Heart left ventricle (tissue), 16 donors: ENCODE measurements at regions not wholly inside any gene's neighbourhood (a gene's known extent, or its start where the extent isn't known, plus 50 kb on each side); places are given as distances from the start of the nearest gene placed in this dataset.

Source experiments
- ATAC-seq, 4 donors: fragments of 200-7000 bp; cut with Tn5 transposase; one replicate each; pipeline ENCODE4 v1.9.1; 2020 to 2022; ENCODE audit warnings: moderate library complexity in 4 of 4, mild to moderate bottlenecking in 3 of 4, moderate number of reproducible peaks in 1 of 4
- DNase-seq, 5 donors: peaks; one replicate each; pipeline ENCODE4 v3.0.0-alpha.2; 2020
- H3K27ac ChIP-seq, 12 donors: fragments of 200-600 bp; sonication (generic) in 4 of 12; one replicate each; pipeline versions ENCODE4 v1.5.0 to v1.8.0; 2016 to 2022; ENCODE audit warnings: mild to moderate bottlenecking in 2 of 12
- H3K27me3 ChIP-seq, 9 donors: fragments of 200-600 bp; sonication (generic) in 2 of 9; one replicate each; pipeline versions ENCODE4 v1.5.1 to v1.8.0; 2016 to 2022; ENCODE audit warnings: mild to moderate bottlenecking in 3 of 9
- H3K36me3 ChIP-seq, 9 donors: fragments of 200-600 bp; sonication (generic) in 2 of 9; one replicate each; pipeline versions ENCODE4 v1.5.0 to v1.8.0; 2018 to 2022; ENCODE audit warnings: mild to moderate bottlenecking in 2 of 9
- H3K4me1 ChIP-seq, 12 donors: fragments of 200-600 bp; sonication (generic) in 4 of 12; one replicate each; pipeline versions ENCODE4 v1.5.0 to v1.8.0; 2016 to 2022; ENCODE audit warnings: mild to moderate bottlenecking in 3 of 12
- H3K4me3 ChIP-seq, 12 donors: fragments of 200-600 bp; sonication (generic) in 4 of 12; one replicate each; pipeline versions ENCODE4 v1.5.0 to v1.8.0; 2017 to 2022; ENCODE audit warnings: mild to moderate bottlenecking in 9 of 12, moderate library complexity in 4 of 12
- H3K9me3 ChIP-seq, 12 donors: fragments of 200-600 bp; sonication (generic) in 4 of 12; one replicate each; pipeline versions ENCODE4 v1.5.0 to v1.8.0; 2016 to 2022; ENCODE audit warnings: mild to moderate bottlenecking in 1 of 12
- POLR2A ChIP-seq, 2 donors: fragments of 450-650 bp; IDR thresholded peaks; one replicate each; pipeline ENCODE4 v1.6.1; 2017; ENCODE audit warnings: antibody characterized with exemption in 2 of 2, mild to moderate bottlenecking in 2 of 2, moderate library complexity in 2 of 2
- WGBS, 4 donors: extraction: QIAGEN DNeasy Blood & Tissue Kit in 2 of 4; methylation state at CpG; one replicate each; pipeline versions ENCODE4 v1.1.5 to v1.1.7; 2013 to 2018; 5-methylcytosine and 5-hydroxymethylcytosine counted together
- intact Hi-C, 10 donors: fragments of 100-400 bp; cut with DNase I; formaldehyde crosslinking; loops; one replicate each; pipeline versions ENCODE4 v1.11.1 to v1.14.2; 2022
- TF ChIP-seq, protein P1 (sequence below), 12 donors: fragments of 200-600 bp; sonication (generic) in 4 of 12; IDR thresholded peaks; one replicate each; pipeline versions ENCODE4 v1.5.0 to v1.8.0; 2018 to 2022; ENCODE audit warnings: antibody characterized with exemption in 12 of 12, mild to moderate bottlenecking in 5 of 12
- donor health status: ischemic (EF 13 %, LVEDD 7.1; RV severe dilation, severe dysfunction).
- donor health status: healthy with polysubstance abuse.
- donor health status: DM: no; HTN: yes; CAD: no.
- donor health status: DM: no; HTN: no; CAD: no.
- donor health status: ischemic (EF 25% LVEDD 6.9; RV normal size, moderate dysfunction).
- donor health status: ischemic (EF 25% LVEDD 5.7; RV mildly dilated, moderate dysfunction).
- donor health status: healthy.
- donor health status: DM: yes; HTN: yes; CAD: no.
- donor health status: ischemic (EF 35%, LVEDD 5.7; RV mildly dilated, moderate dysfunction).
- donor health status: nonischemic (EF 11% LVEDD 7.7; RV severe dilation, severe dysfunction).
- donor health status: DM: yes; HTN: yes; CAD: no.
- donor health status: PGD.
- donor health status: ischemic (EF 29% LVEDD 5.4; RV normal size, mild dysfunction).
- donor health status: nonischemic (EF 23%, LVEDD 6.1; RV moderate dilation, normal function).

DNA sequence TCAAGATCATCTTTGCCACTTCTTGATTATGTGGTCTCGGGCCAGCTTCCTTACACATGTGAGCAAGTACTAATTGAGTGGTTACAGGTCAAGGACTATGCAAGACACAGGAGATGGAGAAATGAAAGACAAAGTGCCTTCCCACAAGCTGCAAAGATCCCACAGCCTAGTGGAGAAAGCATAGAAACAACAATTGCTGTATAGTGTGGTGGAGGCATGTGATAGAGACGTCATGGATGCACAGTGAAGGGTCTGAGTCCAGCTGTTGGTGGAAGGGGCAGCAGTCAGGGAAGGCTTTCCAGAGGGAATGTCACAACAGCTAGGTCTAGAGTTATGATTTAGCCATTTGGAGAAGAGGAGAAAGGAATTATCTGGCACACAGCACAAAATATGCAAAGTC is 210.6 kb downstream of the KDR start:
- no peaks in the 10 kb centered on the region for H3K27me3 ChIP-seq
- ATAC-seq, result no peak
- WGBS, 4 donors, result 78 to 84% (median 82%) methylated on average over 2 of the region's 2 CpGs
- DNase-seq, result no peak
- intact Hi-C loops, result no loop called here
- TF ChIP-seq, protein P1, sequence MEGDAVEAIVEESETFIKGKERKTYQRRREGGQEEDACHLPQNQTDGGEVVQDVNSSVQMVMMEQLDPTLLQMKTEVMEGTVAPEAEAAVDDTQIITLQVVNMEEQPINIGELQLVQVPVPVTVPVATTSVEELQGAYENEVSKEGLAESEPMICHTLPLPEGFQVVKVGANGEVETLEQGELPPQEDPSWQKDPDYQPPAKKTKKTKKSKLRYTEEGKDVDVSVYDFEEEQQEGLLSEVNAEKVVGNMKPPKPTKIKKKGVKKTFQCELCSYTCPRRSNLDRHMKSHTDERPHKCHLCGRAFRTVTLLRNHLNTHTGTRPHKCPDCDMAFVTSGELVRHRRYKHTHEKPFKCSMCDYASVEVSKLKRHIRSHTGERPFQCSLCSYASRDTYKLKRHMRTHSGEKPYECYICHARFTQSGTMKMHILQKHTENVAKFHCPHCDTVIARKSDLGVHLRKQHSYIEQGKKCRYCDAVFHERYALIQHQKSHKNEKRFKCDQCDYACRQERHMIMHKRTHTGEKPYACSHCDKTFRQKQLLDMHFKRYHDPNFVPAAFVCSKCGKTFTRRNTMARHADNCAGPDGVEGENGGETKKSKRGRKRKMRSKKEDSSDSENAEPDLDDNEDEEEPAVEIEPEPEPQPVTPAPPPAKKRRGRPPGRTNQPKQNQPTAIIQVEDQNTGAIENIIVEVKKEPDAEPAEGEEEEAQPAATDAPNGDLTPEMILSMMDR (IDR thresholded peaks at IDR 0.05), result no peak
- TF ChIP-seq POLR2A (IDR thresholded peaks at IDR 0.05), result no peak
- H3K4me1 ChIP-seq, result peaks cover 0 to 34% (median 14%) of the 10 kb centered on the region in 12 donors
- H3K9me3 ChIP-seq, result no peaks in the 10 kb centered on the region
- H3K4me3 ChIP-seq, result no peak overlapping the region
- no peaks in the 10 kb centered on the region for H3K36me3 ChIP-seq
- H3K27ac ChIP-seq, result peak overlapping the region in 1 of 12 donors; percentile 4

- no peak for TF ChIP-seq POLR2A (IDR thresholded peaks at IDR 0.05)
- TF ChIP-seq, protein P1 (IDR thresholded peaks at IDR 0.05), result no peak
- no peaks in the 10 kb centered on the region for H3K27me3 ChIP-seq
- intact Hi-C loops, result no loop called here
- peak in 2 of 5 donors; percentile 18 to 20 for DNase-seq
- WGBS, 4 donors, result 43 to 53% (median 50%) methylated on average over 8 of the region's 8 CpGs
- no peak overlapping the region for H3K4me3 ChIP-seq
- peak overlapping the region in 5 of 12 donors; percentile 4 to 50 (median 39) for H3K27ac ChIP-seq
- no peaks in the 10 kb centered on the region for H3K9me3 ChIP-seq
- peak in 3 of 4 donors; percentile 36 to 83 (median 60) for ATAC-seq
- H3K36me3 ChIP-seq, result no peaks in the 10 kb centered on the region
- peaks cover 0 to 34% (median 14%) of the 10 kb centered on the region in 12 donors for H3K4me1 ChIP-seq
These were observed 211.5 kb downstream of the KDR start for GRCh38 chr4:54913751-54914526.

DNA sequence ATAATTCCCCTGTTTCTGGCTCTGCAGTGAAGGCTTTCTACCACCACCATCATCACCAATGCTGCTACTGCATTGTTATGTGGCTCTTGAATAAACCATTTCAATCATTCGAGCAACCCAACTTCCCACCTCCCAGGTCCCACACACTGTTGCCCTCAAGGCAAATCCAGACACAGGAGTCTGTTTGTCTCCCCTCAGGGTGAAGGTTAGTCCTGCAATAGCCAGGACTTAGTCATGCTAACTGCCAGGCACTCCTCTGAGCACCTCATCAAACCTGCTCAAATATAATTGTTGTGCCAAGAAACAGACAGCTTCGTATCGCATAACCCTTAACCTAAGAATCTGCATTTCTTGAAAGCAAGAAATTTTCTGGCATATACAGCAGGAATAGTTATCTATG is 213.2 kb downstream of the KDR start:
- WGBS, 4 donors, result 89 to 94% (median 93%) methylated on average over 3 of the region's 3 CpGs
- Histone ChIP-seq H3K4me1 (peaks cover 0 to 34% (median 14%) of the 10 kb centered on the region in 12 donors), H3K9me3 (peaks cover 0 to 6% (median 0%) of the 10 kb centered on the region in 12 donors), H3K27me3 (no peaks in the 10 kb centered on the region), H3K4me3 (no peak overlapping the region), H3K27ac (no peak overlapping the region), H3K36me3 (no peaks in the 10 kb centered on the region)
- intact Hi-C loops, result no loop called here
- TF ChIP-seq POLR2A (IDR thresholded peaks at IDR 0.05), result no peak
- TF ChIP-seq, protein P1 (IDR thresholded peaks at IDR 0.05), result no peak
- no peak for ATAC-seq
- DNase-seq, result no peak

DNA sequence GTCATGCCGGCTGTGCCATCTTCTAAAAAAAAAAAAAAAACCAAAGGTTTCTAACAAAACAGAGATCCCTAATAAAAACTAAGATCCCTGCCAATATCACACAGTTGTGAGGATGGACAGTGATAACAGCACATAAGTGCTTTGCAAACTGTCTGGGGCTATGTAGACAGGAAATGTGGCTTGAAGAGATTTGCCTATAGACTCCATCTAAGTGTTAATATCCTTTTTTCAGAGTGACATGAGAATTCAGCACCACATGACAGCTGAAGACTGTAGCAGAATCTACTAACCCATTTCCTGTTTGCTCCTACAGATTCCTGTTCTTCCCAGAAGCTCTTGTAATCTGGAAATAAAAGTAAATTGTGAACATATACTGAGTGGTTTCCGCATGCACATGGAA is 215.4 kb downstream of the KDR start:
- no peak for ATAC-seq

More for the DNA sequence above, 215.4 kb downstream of the KDR start:
- H3K4me3 ChIP-seq, result no peak overlapping the region
- 53 to 86% (median 73%) methylated on average over 2 of the region's 2 CpGs for WGBS, 4 donors
- H3K36me3 ChIP-seq, result no peaks in the 10 kb centered on the region
- peaks cover 0 to 34% (median 14%) of the 10 kb centered on the region in 12 donors for H3K4me1 ChIP-seq
- intact Hi-C loops, result no loop called here
- TF ChIP-seq, protein P1 (IDR thresholded peaks at IDR 0.05), result no peak
- TF ChIP-seq POLR2A (IDR thresholded peaks at IDR 0.05), result no peak
- no peaks in the 10 kb centered on the region for H3K27me3 ChIP-seq
- peaks cover 0 to 16% (median 0%) of the 10 kb centered on the region in 12 donors for H3K9me3 ChIP-seq
- DNase-seq, result no peak
- H3K27ac ChIP-seq, result no peak overlapping the region
